ENCODE measurements at regions not wholly inside any gene's neighbourhood (a gene's known extent, or its start where the extent isn't known, plus 50 kb on each side); places are given as distances from the start of the nearest gene placed in this dataset.

GRCh38 chr2:156009293-156009692, 323.2 kb downstream of the NR4A2 start:
- Histone ChIP-seq H3K36me3 (ENCODE audit: control insufficient read depth, insufficient read depth, low read length) (no peaks in the 10 kb centered on the region), H3K4me3 (ENCODE audit: low read length) (no peak overlapping the region), H3K4me1 (ENCODE audit: control insufficient read depth, insufficient read depth, low read length) (no peaks in the 10 kb centered on the region), H3K27ac (ENCODE audit: low read length) (no peak overlapping the region), H3K9me3 (ENCODE audit: control insufficient read depth, low read depth, low read length) (no peaks in the 10 kb centered on the region), H3K27me3 (ENCODE audit: control insufficient read depth, insufficient read depth, low read length) (no peaks in the 10 kb centered on the region)
- WGBS (ENCODE audit: insufficient coverage, low lambda C conversion rate): no CpG with 5 or more reads among the region's 2 CpGs
- no peak for DNase-seq

- Histone ChIP-seq H3K36me3 (ENCODE audit: control insufficient read depth, insufficient read depth, low read length) (no peaks in the 10 kb centered on the region), H3K27me3 (ENCODE audit: control insufficient read depth, insufficient read depth, low read length) (no peaks in the 10 kb centered on the region), H3K4me3 (ENCODE audit: low read length) (no peak overlapping the region), H3K27ac (ENCODE audit: low read length) (no peak overlapping the region), H3K4me1 (ENCODE audit: control insufficient read depth, insufficient read depth, low read length) (no peaks in the 10 kb centered on the region), H3K9me3 (ENCODE audit: control insufficient read depth, low read depth, low read length) (no peaks in the 10 kb centered on the region)
- no CpG with 5 or more reads among the region's 17 CpGs for WGBS (ENCODE audit: insufficient coverage, low lambda C conversion rate)
- no peak for DNase-seq
Observed at GRCh38 chr2:156006721-156007618, 325.6 kb downstream of the NR4A2 start.

GRCh38 chr2:156005999-156006712, 326.4 kb downstream of the NR4A2 start:
- peak in 1 of 2 donors; percentile 17 for DNase-seq
- Histone ChIP-seq H3K27ac (ENCODE audit: low read length) (no peak overlapping the region), H3K27me3 (ENCODE audit: control insufficient read depth, insufficient read depth, low read length) (no peaks in the 10 kb centered on the region), H3K9me3 (ENCODE audit: control insufficient read depth, low read depth, low read length) (no peaks in the 10 kb centered on the region), H3K36me3 (ENCODE audit: control insufficient read depth, insufficient read depth, low read length) (no peaks in the 10 kb centered on the region), H3K4me1 (ENCODE audit: control insufficient read depth, insufficient read depth, low read length) (no peaks in the 10 kb centered on the region), H3K4me3 (ENCODE audit: low read length) (no peak overlapping the region)
- no CpG with 5 or more reads among the region's 3 CpGs for WGBS (ENCODE audit: insufficient coverage, low lambda C conversion rate)

GRCh38 chr2:156005531-156005930, 327.0 kb downstream of the NR4A2 start:
- Histone ChIP-seq H3K36me3 (ENCODE audit: control insufficient read depth, insufficient read depth, low read length) (no peaks in the 10 kb centered on the region), H3K4me1 (ENCODE audit: control insufficient read depth, insufficient read depth, low read length) (no peaks in the 10 kb centered on the region), H3K4me3 (ENCODE audit: low read length) (no peak overlapping the region), H3K27me3 (ENCODE audit: control insufficient read depth, insufficient read depth, low read length) (no peaks in the 10 kb centered on the region), H3K9me3 (ENCODE audit: control insufficient read depth, low read depth, low read length) (no peaks in the 10 kb centered on the region), H3K27ac (ENCODE audit: low read length) (no peak overlapping the region)
- no CpG with 5 or more reads among the region's 7 CpGs for WGBS (ENCODE audit: insufficient coverage, low lambda C conversion rate)
- no peak for DNase-seq

GRCh38 chr2:156004459-156004858, 328.1 kb downstream of the NR4A2 start:
- Histone ChIP-seq H3K36me3 (ENCODE audit: control insufficient read depth, insufficient read depth, low read length) (no peaks in the 10 kb centered on the region), H3K27me3 (ENCODE audit: control insufficient read depth, insufficient read depth, low read length) (no peaks in the 10 kb centered on the region), H3K27ac (ENCODE audit: low read length) (no peak overlapping the region), H3K4me1 (ENCODE audit: control insufficient read depth, insufficient read depth, low read length) (no peaks in the 10 kb centered on the region), H3K4me3 (ENCODE audit: low read length) (no peak overlapping the region), H3K9me3 (ENCODE audit: control insufficient read depth, low read depth, low read length) (no peaks in the 10 kb centered on the region)
- WGBS (ENCODE audit: insufficient coverage, low lambda C conversion rate): 63% methylated on average over 1 of the region's 5 CpGs
- no peak for DNase-seq

- H3K4me1 ChIP-seq (ENCODE audit: control insufficient read depth, insufficient read depth, low read length): no peaks in the 10 kb centered on the region
- WGBS (ENCODE audit: insufficient coverage, low lambda C conversion rate): 100% methylated on average over 1 of the region's 4 CpGs
Observed at GRCh38 chr2:156003780-156004179, 328.7 kb downstream of the NR4A2 start.

GRCh38 chr2:156001851-156002250, 330.7 kb downstream of the NR4A2 start:
- no peaks in the 10 kb centered on the region for H3K4me1 ChIP-seq (ENCODE audit: control insufficient read depth, insufficient read depth, low read length)
- no peaks in the 10 kb centered on the region for H3K27me3 ChIP-seq (ENCODE audit: control insufficient read depth, insufficient read depth, low read length)
- H3K27ac ChIP-seq (ENCODE audit: low read length): no peak overlapping the region
- H3K4me3 ChIP-seq (ENCODE audit: low read length): no peak overlapping the region
- no peaks in the 10 kb centered on the region for H3K9me3 ChIP-seq (ENCODE audit: control insufficient read depth, low read depth, low read length)
- DNase-seq: no peak
- no peaks in the 10 kb centered on the region for H3K36me3 ChIP-seq (ENCODE audit: control insufficient read depth, insufficient read depth, low read length)
- WGBS (ENCODE audit: insufficient coverage, low lambda C conversion rate): 91% methylated on average over 1 of the region's 1 CpG

More at GRCh38 chr2:156003780-156004179, 328.7 kb downstream of the NR4A2 start:
- H3K27me3 ChIP-seq (ENCODE audit: control insufficient read depth, insufficient read depth, low read length): no peaks in the 10 kb centered on the region
- DNase-seq: no peak
- no peak overlapping the region for H3K27ac ChIP-seq (ENCODE audit: low read length)
- no peaks in the 10 kb centered on the region for H3K36me3 ChIP-seq (ENCODE audit: control insufficient read depth, insufficient read depth, low read length)
- no peaks in the 10 kb centered on the region for H3K9me3 ChIP-seq (ENCODE audit: control insufficient read depth, low read depth, low read length)
- H3K4me3 ChIP-seq (ENCODE audit: low read length): no peak overlapping the region

- Histone ChIP-seq H3K36me3 (ENCODE audit: control insufficient read depth, insufficient read depth, low read length) (no peaks in the 10 kb centered on the region), H3K27me3 (ENCODE audit: control insufficient read depth, insufficient read depth, low read length) (no peaks in the 10 kb centered on the region), H3K4me1 (ENCODE audit: control insufficient read depth, insufficient read depth, low read length) (no peaks in the 10 kb centered on the region), H3K9me3 (ENCODE audit: control insufficient read depth, low read depth, low read length) (no peaks in the 10 kb centered on the region), H3K4me3 (ENCODE audit: low read length) (no peak overlapping the region), H3K27ac (ENCODE audit: low read length) (no peak overlapping the region)
- DNase-seq: no peak
- 100% methylated on average over 1 of the region's 2 CpGs for WGBS (ENCODE audit: insufficient coverage, low lambda C conversion rate)
Observed at GRCh38 chr2:155997538-155997937, 335.0 kb downstream of the NR4A2 start.

GRCh38 chr2:155994315-155994714, 338.2 kb downstream of the NR4A2 start:
- H3K4me1 ChIP-seq (ENCODE audit: control insufficient read depth, insufficient read depth, low read length): no peaks in the 10 kb centered on the region
- no CpG with 5 or more reads among the region's 1 CpG for WGBS (ENCODE audit: insufficient coverage, low lambda C conversion rate)
- no peak overlapping the region for H3K4me3 ChIP-seq (ENCODE audit: low read length)
- H3K27ac ChIP-seq (ENCODE audit: low read length): no peak overlapping the region
- H3K36me3 ChIP-seq (ENCODE audit: control insufficient read depth, insufficient read depth, low read length): no peaks in the 10 kb centered on the region
- DNase-seq: no peak
- no peaks in the 10 kb centered on the region for H3K27me3 ChIP-seq (ENCODE audit: control insufficient read depth, insufficient read depth, low read length)
- H3K9me3 ChIP-seq (ENCODE audit: control insufficient read depth, low read depth, low read length): no peaks in the 10 kb centered on the region

GRCh38 chr2:155983845-155984244, 348.7 kb downstream of the NR4A2 start:
- H3K27ac ChIP-seq (ENCODE audit: low read length): no peak overlapping the region
- H3K36me3 ChIP-seq (ENCODE audit: control insufficient read depth, insufficient read depth, low read length): no peaks in the 10 kb centered on the region
- H3K27me3 ChIP-seq (ENCODE audit: control insufficient read depth, insufficient read depth, low read length): no peaks in the 10 kb centered on the region
- no peak for DNase-seq
- no peaks in the 10 kb centered on the region for H3K4me1 ChIP-seq (ENCODE audit: control insufficient read depth, insufficient read depth, low read length)
- no peak overlapping the region for H3K4me3 ChIP-seq (ENCODE audit: low read length)
- H3K9me3 ChIP-seq (ENCODE audit: control insufficient read depth, low read depth, low read length): no peaks in the 10 kb centered on the region
- 85% methylated on average over 1 of the region's 1 CpG for WGBS (ENCODE audit: insufficient coverage, low lambda C conversion rate)
